Thyroid gland (tissue), 4 donors: ENCODE measurements at regions not wholly inside any gene's neighbourhood (a gene's known extent, or its start where the extent isn't known, plus 50 kb on each side); places are given as distances from the start of the nearest gene placed in this dataset.
"Not testable (repeated sequence)": the region's sequence is repeated elsewhere in the genome, so short reads cannot be mapped to it uniquely, and the experiment has no call there.

Source experiments
- DNase-seq, 2 donors: peaks; one replicate each; pipeline ENCODE4 v3.0.0-alpha.2; 2019
- H3K27ac ChIP-seq, 3 donors: fragments of 200-600 bp; sonication (generic); 1 replicate in 2 of 3; 2 replicates in 1 of 3; pipeline ENCODE4 v1.5.1; 2016 to 2019; ENCODE audit warnings: mild to moderate bottlenecking in 1 of 3, moderate library complexity in 1 of 3
- H3K27me3 ChIP-seq: fragments of 200-600 bp; sonication (generic); one replicate; pipeline ENCODE4 v1.5.1; 2019
- H3K36me3 ChIP-seq, 2 donors: fragments of 200-600 bp; sonication (generic); one replicate each; pipeline ENCODE4 v1.5.1; 2016 to 2019
- H3K4me1 ChIP-seq, 2 donors: fragments of 200-600 bp; sonication (generic); one replicate each; pipeline ENCODE4 v1.5.1; 2017 to 2019
- H3K4me3 ChIP-seq, 3 donors: fragments of 200-600 bp; sonication (generic); replicated peaks in 1 of 3; 1 replicate in 2 of 3; 2 replicates in 1 of 3; pipeline ENCODE4 v1.5.1; 2016; ENCODE audit warnings: mild to moderate bottlenecking in 1 of 3
- H3K9me3 ChIP-seq: fragments of 200-600 bp; sonication (generic); one replicate; pipeline ENCODE4 v1.5.1; 2017
- CTCF ChIP-seq, 6 experiments: fragments of 200-600 bp in 3 of 6; fragments of 450-650 bp in 3 of 6; sonication (generic) in 3 of 6; IDR thresholded peaks; one replicate each; pipeline ENCODE4 v1.5.1; 2016 to 2019; ENCODE audit warnings: antibody characterized with exemption in 6 of 6, mild to moderate bottlenecking in 2 of 6, inconsistent platforms in 1 of 6, moderate library complexity in 1 of 6
- POLR2A ChIP-seq, 2 donors: fragments of 450-650 bp; IDR thresholded peaks; one replicate each; pipeline ENCODE4 v1.6.1; 2017; ENCODE audit warnings: antibody characterized with exemption in 2 of 2, mild to moderate bottlenecking in 2 of 2, moderate library complexity in 1 of 2
- WGBS, 2 donors: methylation state at CpG; one replicate each; pipeline ENCODE4 v1.1.5; 2017; 5-methylcytosine and 5-hydroxymethylcytosine counted together
- intact Hi-C: fragments of 100-400 bp; cut with DNase I; formaldehyde crosslinking; loops from one replicate; pipeline ENCODE4 v1.15.1; 2023

- 68 to 72% methylated on average over 3 of the region's 3 CpGs for WGBS, 2 donors
- H3K4me3 ChIP-seq: no peak overlapping the region
- no peak overlapping the region for H3K27ac ChIP-seq
- no peak for DNase-seq
- peaks cover 0 to 5% of the 10 kb centered on the region in 2 donors for H3K4me1 ChIP-seq
- H3K27me3 ChIP-seq: no peaks in the 10 kb centered on the region
- no peaks in the 10 kb centered on the region for H3K36me3 ChIP-seq
- TF ChIP-seq CTCF (IDR thresholded peaks at IDR 0.05) (no peak), POLR2A (IDR thresholded peaks at IDR 0.05) (no peak)
- no peaks in the 10 kb centered on the region for H3K9me3 ChIP-seq
- intact Hi-C loops: no loop called here
Measured at GRCh38 chrX:115357326-115358120, 68.0 kb downstream of the LUZP4 start.

GRCh38 chrX:115359508-115359907 lies 70.0 kb downstream of the LUZP4 start:
- H3K9me3 ChIP-seq, H3K36me3 ChIP-seq, H3K4me3 ChIP-seq, H3K4me1 ChIP-seq, DNase-seq, intact Hi-C loops, H3K27me3 ChIP-seq, H3K27ac ChIP-seq: not testable (repeated sequence)
- 76 to 83% methylated on average over 7 of the region's 7 CpGs for WGBS, 2 donors

- TF ChIP-seq CTCF (IDR thresholded peaks at IDR 0.05): no peak
- 59 to 86% methylated on average over 2 of the region's 2 CpGs for WGBS, 2 donors
- Histone ChIP-seq H3K4me3 (no peak overlapping the region), H3K9me3 (no peaks in the 10 kb centered on the region), H3K27ac (no peak overlapping the region), H3K36me3 (no peaks in the 10 kb centered on the region), H3K4me1 (peaks cover 0 to 5% of the 10 kb centered on the region in 2 donors), H3K27me3 (no peaks in the 10 kb centered on the region)
- no peak for DNase-seq
- intact Hi-C loops: no loop called here
Measured at GRCh38 chrX:115360220-115360781, 70.8 kb downstream of the LUZP4 start.

- Histone ChIP-seq H3K9me3 (no peaks in the 10 kb centered on the region), H3K36me3 (no peaks in the 10 kb centered on the region), H3K4me1 (no peaks in the 10 kb centered on the region), H3K27ac (no peak overlapping the region), H3K27me3 (no peaks in the 10 kb centered on the region), H3K4me3 (no peak overlapping the region)
- DNase-seq: no peak
- no peak for TF ChIP-seq CTCF (IDR thresholded peaks at IDR 0.05)
- TF ChIP-seq POLR2A (IDR thresholded peaks at IDR 0.05): no peak
- 81 to 83% methylated on average over 10 to 14 of the region's 18 CpGs for WGBS, 2 donors
- intact Hi-C loops: no loop called here
Measured at GRCh38 chrX:115362334-115363095, 73.0 kb downstream of the LUZP4 start.

- Histone ChIP-seq H3K4me3 (no peak overlapping the region), H3K27me3 (no peaks in the 10 kb centered on the region), H3K4me1 (no peaks in the 10 kb centered on the region), H3K9me3 (no peaks in the 10 kb centered on the region), H3K36me3 (no peaks in the 10 kb centered on the region), H3K27ac (no peak overlapping the region)
- intact Hi-C loops: no loop called here
- DNase-seq: no peak
- WGBS, 2 donors: 88 to 94% methylated on average over 2 of the region's 2 CpGs
- TF ChIP-seq POLR2A (IDR thresholded peaks at IDR 0.05) (no peak), CTCF (IDR thresholded peaks at IDR 0.05) (no peak)
Measured at GRCh38 chrX:115363372-115363771, 73.9 kb downstream of the LUZP4 start.
